ENCODE measurements at regions not wholly inside any gene's neighbourhood (a gene's known extent, or its start where the extent isn't known, plus 50 kb on each side); places are given as distances from the start of the nearest gene placed in this dataset.
"Not testable (repeated sequence)": the region's sequence is repeated elsewhere in the genome, so short reads cannot be mapped to it uniquely, and the experiment has no call there.

- not testable (repeated sequence) for TF ChIP-seq CTCF (IDR thresholded peaks at IDR 0.05; ENCODE audit: low read length); EZH2 (IDR thresholded peaks at IDR 0.05; ENCODE audit: borderline replicate concordance, low read length)
Measured at GRCh38 chr4:31797052-31797451, 1076.9 kb downstream of the PCDH7 start.

All from OCI-LY1 (cell line).